Stomach (tissue), 8 donors: ENCODE measurements at regions not wholly inside any gene's neighbourhood (a gene's known extent, or its start where the extent isn't known, plus 50 kb on each side); places are given as distances from the start of the nearest gene placed in this dataset.
A peak's percentile ranks its signal among the peaks of the same experiment; 100 is the strongest.

Source experiments
- DNase-seq, 2 donors: peaks; one replicate each; pipeline versions ENCODE4 v3.0.0 to v3.0.0-alpha.2; 2013 to 2019
- H3K27ac ChIP-seq, 5 donors: fragments of 200-600 bp in 4 of 5; sonication (generic) in 4 of 5; one replicate each; pipeline ENCODE4 v1.5.1; 2013 to 2019; ENCODE audit warnings: mild to moderate bottlenecking in 1 of 5, moderate library complexity in 1 of 5
- H3K27me3 ChIP-seq, 3 donors: fragments of 200-600 bp; sonication (generic); one replicate each; pipeline ENCODE4 v1.5.1; 2017 to 2019; ENCODE audit warnings: mixed run types in 1 of 3
- H3K36me3 ChIP-seq, 4 donors: fragments of 200-600 bp; sonication (generic); 1 replicate in 3 of 4; 2 replicates in 1 of 4; pipeline ENCODE4 v1.5.1; 2016 to 2019
- H3K4me1 ChIP-seq, 4 donors: fragments of 200-600 bp; sonication (generic); one replicate each; pipeline ENCODE4 v1.5.1; 2016 to 2019
- H3K4me3 ChIP-seq, 4 donors: fragments of 200-600 bp; sonication (generic) in 3 of 4; one replicate each; pipeline ENCODE4 v1.5.1; 2016 to 2019; ENCODE audit warnings: mild to moderate bottlenecking in 1 of 4
- H3K9me3 ChIP-seq, 4 donors: fragments of 200-600 bp; sonication (generic); one replicate each; pipeline ENCODE4 v1.5.1; 2016 to 2019
- EP300 ChIP-seq: sonication (generic); formaldehyde crosslinking; IDR thresholded peaks from one replicate; pipeline ENCODE4 v1.6.1; 2017; ENCODE audit warnings: antibody characterized with exemption
- POLR2A ChIP-seq, 4 donors: fragments of 450-650 bp; IDR thresholded peaks; one replicate each; pipeline ENCODE4 v1.6.1; 2016; ENCODE audit warnings: antibody characterized with exemption in 4 of 4, control low read depth in 2 of 4, mild to moderate bottlenecking in 1 of 4, moderate library complexity in 1 of 4
- POLR2AphosphoS5 ChIP-seq, 3 donors: sonication (generic); formaldehyde crosslinking; IDR thresholded peaks; one replicate each; pipeline ENCODE4 v1.6.1; 2016; ENCODE audit warnings: antibody characterized with exemption in 3 of 3
- WGBS, 5 donors: extraction: QIAGEN DNeasy Blood & Tissue Kit in 3 of 5; methylation state at CpG; one replicate each; pipeline versions ENCODE4 v1.1.5 to v1.1.7; 2013 to 2018; 5-methylcytosine and 5-hydroxymethylcytosine counted together
- intact Hi-C: fragments of 100-400 bp; cut with DNase I; formaldehyde crosslinking; loops from one replicate; pipeline ENCODE4 v1.15.1; 2023; ENCODE audit warnings: low total_unique reads
- TF ChIP-seq, protein P1 (sequence below), 7 experiments: fragments of 450-650 bp in 4 of 7; fragments of 200-600 bp in 3 of 7; sonication (generic) in 3 of 7; IDR thresholded peaks; one replicate each; pipeline ENCODE4 v1.5.1; 2016 to 2019; ENCODE audit warnings: antibody characterized with exemption in 7 of 7, control low read depth in 2 of 7, mild to moderate bottlenecking in 1 of 7
- donor health status: healthy with polysubstance abuse.
- donor health status: Bipolar disorder and iron deficiency.
- donor health status: healthy.

DNA sequence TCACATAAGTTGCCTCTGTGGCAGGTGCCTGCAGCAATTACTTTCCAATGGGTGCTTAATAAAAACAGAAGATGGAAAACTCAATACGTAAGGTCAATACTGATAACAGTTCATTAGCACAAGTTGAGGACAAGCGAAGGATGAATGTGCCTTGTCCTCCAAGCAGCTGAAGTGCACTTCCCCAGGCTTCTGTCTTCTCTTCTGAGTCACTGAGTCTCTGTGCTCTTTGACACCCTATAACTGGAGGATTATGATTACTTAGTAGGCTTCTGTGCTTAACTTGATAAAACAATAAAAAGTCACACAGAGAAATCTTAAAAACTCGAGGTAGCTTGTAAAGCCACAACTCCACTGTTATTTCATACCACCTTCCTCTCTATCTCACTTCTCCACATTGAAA is 216.6 kb upstream of the ADCY2 start:
- no peaks in the 10 kb centered on the region for H3K36me3 ChIP-seq
- no peak overlapping the region for H3K27ac ChIP-seq
- no peak for DNase-seq
- WGBS, 5 donors: 31 to 50% (median 44%) methylated on average over 3 of the region's 3 CpGs
- no peaks in the 10 kb centered on the region for H3K4me1 ChIP-seq
- no peaks in the 10 kb centered on the region for H3K27me3 ChIP-seq
- no peak for TF ChIP-seq POLR2A (IDR thresholded peaks at IDR 0.05)
- TF ChIP-seq, protein P1, sequence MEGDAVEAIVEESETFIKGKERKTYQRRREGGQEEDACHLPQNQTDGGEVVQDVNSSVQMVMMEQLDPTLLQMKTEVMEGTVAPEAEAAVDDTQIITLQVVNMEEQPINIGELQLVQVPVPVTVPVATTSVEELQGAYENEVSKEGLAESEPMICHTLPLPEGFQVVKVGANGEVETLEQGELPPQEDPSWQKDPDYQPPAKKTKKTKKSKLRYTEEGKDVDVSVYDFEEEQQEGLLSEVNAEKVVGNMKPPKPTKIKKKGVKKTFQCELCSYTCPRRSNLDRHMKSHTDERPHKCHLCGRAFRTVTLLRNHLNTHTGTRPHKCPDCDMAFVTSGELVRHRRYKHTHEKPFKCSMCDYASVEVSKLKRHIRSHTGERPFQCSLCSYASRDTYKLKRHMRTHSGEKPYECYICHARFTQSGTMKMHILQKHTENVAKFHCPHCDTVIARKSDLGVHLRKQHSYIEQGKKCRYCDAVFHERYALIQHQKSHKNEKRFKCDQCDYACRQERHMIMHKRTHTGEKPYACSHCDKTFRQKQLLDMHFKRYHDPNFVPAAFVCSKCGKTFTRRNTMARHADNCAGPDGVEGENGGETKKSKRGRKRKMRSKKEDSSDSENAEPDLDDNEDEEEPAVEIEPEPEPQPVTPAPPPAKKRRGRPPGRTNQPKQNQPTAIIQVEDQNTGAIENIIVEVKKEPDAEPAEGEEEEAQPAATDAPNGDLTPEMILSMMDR (IDR thresholded peaks at IDR 0.05): no peak
- no peak for TF ChIP-seq POLR2AphosphoS5 (IDR thresholded peaks at IDR 0.05)
- TF ChIP-seq EP300: no peak
- H3K9me3 ChIP-seq: no peaks in the 10 kb centered on the region
- intact Hi-C loops: no loop called here
- H3K4me3 ChIP-seq: no peak overlapping the region

GRCh38 chr5:7181841-7182240 is 214.1 kb upstream of the ADCY2 start:
- TF ChIP-seq POLR2AphosphoS5 (IDR thresholded peaks at IDR 0.05) (no peak), POLR2A (IDR thresholded peaks at IDR 0.05) (no peak), EP300 (no peak)
- TF ChIP-seq, protein P1 (IDR thresholded peaks at IDR 0.05): no peak
- H3K9me3 ChIP-seq: no peaks in the 10 kb centered on the region
- peak in 1 of 2 donors; percentile 45 for DNase-seq
- intact Hi-C loops: no loop called here
- H3K27me3 ChIP-seq: no peaks in the 10 kb centered on the region
- H3K4me3 ChIP-seq: no peak overlapping the region
- no peak overlapping the region for H3K27ac ChIP-seq
- no peaks in the 10 kb centered on the region for H3K36me3 ChIP-seq
- 16 to 26% (median 20%) methylated on average over 2 of the region's 2 CpGs for WGBS, 5 donors
- no peaks in the 10 kb centered on the region for H3K4me1 ChIP-seq

- intact Hi-C loops: no loop called here
- H3K4me3 ChIP-seq: no peak overlapping the region
- no peak for DNase-seq
- no peaks in the 10 kb centered on the region for H3K4me1 ChIP-seq
- TF ChIP-seq, protein P1 (IDR thresholded peaks at IDR 0.05): no peak
- no peak for TF ChIP-seq POLR2AphosphoS5 (IDR thresholded peaks at IDR 0.05)
- TF ChIP-seq POLR2A (IDR thresholded peaks at IDR 0.05): no peak
- no peak for TF ChIP-seq EP300
- no peak overlapping the region for H3K27ac ChIP-seq
- H3K9me3 ChIP-seq: no peaks in the 10 kb centered on the region
- H3K36me3 ChIP-seq: no peaks in the 10 kb centered on the region
- WGBS, 5 donors: 72 to 90% (median 86%) methylated on average over 7 of the region's 7 CpGs
- H3K27me3 ChIP-seq: no peaks in the 10 kb centered on the region
Measured at GRCh38 chr5:7185742-7186141, 210.2 kb upstream of the ADCY2 start.

- H3K27ac ChIP-seq: no peak overlapping the region
- H3K36me3 ChIP-seq: no peaks in the 10 kb centered on the region
- no peaks in the 10 kb centered on the region for H3K4me1 ChIP-seq
- H3K4me3 ChIP-seq: no peak overlapping the region
- no peaks in the 10 kb centered on the region for H3K9me3 ChIP-seq
- 73 to 82% (median 81%) methylated on average over 3 of the region's 3 CpGs for WGBS, 5 donors
- no peaks in the 10 kb centered on the region for H3K27me3 ChIP-seq
- DNase-seq: no peak
- intact Hi-C loops: no loop called here
- no peak for TF ChIP-seq EP300
- TF ChIP-seq POLR2A (IDR thresholded peaks at IDR 0.05): no peak
- TF ChIP-seq, protein P1 (IDR thresholded peaks at IDR 0.05): no peak
- TF ChIP-seq POLR2AphosphoS5 (IDR thresholded peaks at IDR 0.05): no peak
Measured at GRCh38 chr5:7186818-7187217, 209.1 kb upstream of the ADCY2 start.
